ENCODE measurements at regions not wholly inside any gene's neighbourhood (a gene's known extent, or its start where the extent isn't known, plus 50 kb on each side); places are given as distances from the start of the nearest gene placed in this dataset.
"Not testable (repeated sequence)": the region's sequence is repeated elsewhere in the genome, so short reads cannot be mapped to it uniquely, and the experiment has no call there.

GRCh38 chr17:45585794-45586650 lies 95.5 kb upstream of the PLEKHM1 start:
- DNase-seq (ENCODE audit: low read depth, low spot score), result not testable (repeated sequence)

GRCh38 chr17:45586651-45586934 lies 96.1 kb upstream of the PLEKHM1 start:
- DNase-seq (ENCODE audit: low read depth, low spot score), result not testable (repeated sequence)

GRCh38 chr17:45592433-45592923 lies 102.0 kb upstream of the PLEKHM1 start:
- not testable (repeated sequence) for DNase-seq (ENCODE audit: low read depth, low spot score)

- not testable (repeated sequence) for DNase-seq (ENCODE audit: low read depth, low spot score)
Observed at GRCh38 chr17:45596347-45596746, 105.8 kb upstream of the PLEKHM1 start.

GRCh38 chr17:45600052-45601012 lies 109.8 kb upstream of the PLEKHM1 start:
- DNase-seq (ENCODE audit: low read depth, low spot score), result not testable (repeated sequence)

- not testable (repeated sequence) for DNase-seq (ENCODE audit: low read depth, low spot score)
Observed at GRCh38 chr17:45601013-45601412, 110.5 kb upstream of the PLEKHM1 start.

GRCh38 chr17:45601605-45602539 lies 111.4 kb upstream of the PLEKHM1 start:
- not testable (repeated sequence) for DNase-seq (ENCODE audit: low read depth, low spot score)

- not testable (repeated sequence) for DNase-seq (ENCODE audit: low read depth, low spot score)
Observed at GRCh38 chr17:45605751-45606150, 115.2 kb upstream of the PLEKHM1 start.

- DNase-seq (ENCODE audit: low read depth, low spot score), result peak; percentile 67
Observed at GRCh38 chr17:45619984-45620405, 129.5 kb upstream of the PLEKHM1 start.

- not testable (repeated sequence) for DNase-seq (ENCODE audit: low read depth, low spot score)
Observed at GRCh38 chr17:45620468-45620867, 129.9 kb upstream of the PLEKHM1 start.

- not testable (repeated sequence) for DNase-seq (ENCODE audit: low read depth, low spot score)
Observed at GRCh38 chr17:45621087-45621486, 130.6 kb upstream of the PLEKHM1 start.

- DNase-seq (ENCODE audit: low read depth, low spot score), result not testable (repeated sequence)
Observed at GRCh38 chr17:45622295-45622694, 131.8 kb upstream of the PLEKHM1 start.

GRCh38 chr17:45628019-45628418 lies 137.5 kb upstream of the PLEKHM1 start:
- peak; percentile 52 for DNase-seq (ENCODE audit: low read depth, low spot score)

- no peak for DNase-seq (ENCODE audit: low read depth, low spot score)
Observed at GRCh38 chr17:45631941-45632340, 141.4 kb upstream of the PLEKHM1 start.

- DNase-seq (ENCODE audit: low read depth, low spot score), result no peak
Observed at GRCh38 chr17:45639297-45639849, 144.7 kb upstream of the CRHR1 start.

GRCh38 chr17:45640141-45640850 lies 143.8 kb upstream of the CRHR1 start:
- peak; percentile 78 for DNase-seq (ENCODE audit: low read depth, low spot score)

GRCh38 chr17:45641541-45641940 lies 142.6 kb upstream of the CRHR1 start:
- DNase-seq (ENCODE audit: low read depth, low spot score), result no peak

- no peak for DNase-seq (ENCODE audit: low read depth, low spot score)
Observed at GRCh38 chr17:45643591-45643990, 140.5 kb upstream of the CRHR1 start.

- DNase-seq (ENCODE audit: low read depth, low spot score), result not testable (repeated sequence)
Observed at GRCh38 chr17:45644637-45645036, 139.5 kb upstream of the CRHR1 start.

GRCh38 chr17:45645330-45645729 lies 138.8 kb upstream of the CRHR1 start:
- no peak for DNase-seq (ENCODE audit: low read depth, low spot score)
